ENCODE measurements at regions not wholly inside any gene's neighbourhood (a gene's known extent, or its start where the extent isn't known, plus 50 kb on each side); places are given as distances from the start of the nearest gene placed in this dataset.

GRCh38 chr2:128608921-128609880 is 290.5 kb upstream of the HS6ST1 start:
- no peak for DNase-seq (ENCODE audit: extremely low read depth in 1 of 4, low spot score in 3 of 4)
- Histone ChIP-seq H3K9me1 (ENCODE audit: control insufficient read depth, insufficient read depth, low read length) (no peaks in the 10 kb centered on the region), H2AFZ (ENCODE audit: low read depth, low read length) (no peak overlapping the region), H3K4me2 (ENCODE audit: insufficient read depth, low read length) (no peak overlapping the region), H3K9me3 (replicated peaks; ENCODE audit: control insufficient read depth, insufficient read depth, low read depth, low read length) (no peaks in the 10 kb centered on the region), H3K9ac (ENCODE audit: insufficient read depth in 1 of 2, low read depth in 2 of 2, low read length in 2 of 2) (no peak overlapping the region), H4K20me1 (replicated peaks; ENCODE audit: control insufficient read depth, insufficient read depth, low read length) (no peaks in the 10 kb centered on the region), H3K27ac (ENCODE audit: extremely low read depth, low read depth, low read length) (no peak overlapping the region), H3K27me3 (ENCODE audit: control insufficient read depth in 2 of 2, insufficient read depth in 2 of 2, low read length in 2 of 2) (peaks cover 5 to 57% of the 10 kb centered on the region in 2 experiments; a peak in 3 of 5 replicates), H3K4me1 (replicated peaks in 1 of 2; ENCODE audit: control insufficient read depth in 2 of 2, insufficient read depth in 2 of 2, low read length in 2 of 2) (peaks cover 0 to 5% of the 10 kb centered on the region in 2 experiments; a peak in 2 of 5 replicates), H3K4me3 (no peak overlapping the region), H3K36me3 (ENCODE audit: control insufficient read depth, insufficient read depth, low read length) (no peaks in the 10 kb centered on the region), H3K79me2 (ENCODE audit: control insufficient read depth, insufficient read depth, low read length) (no peaks in the 10 kb centered on the region)
- ATAC-seq = peak; percentile 49; the same call in 2 of the 3 replicates
- no peak for FAIRE-seq
- intact Hi-C loops (cut with micrococcal nuclease) (no loop called here), in situ Hi-C loops (cut with MboI) (no loop called here)
- ChIA-PET CTCF (ENCODE audit: low intra/inter-chr PET ratio) (interaction anchor here (0.7 kb wide), 1 partner anchor 287 kb away, joined by 5 read pairs; no protein-coding TSS in a partner anchor), POLR2A (interaction anchor here (0.8 kb wide), 1 partner anchor 19 kb away, joined by 4 read pairs; no protein-coding TSS in a partner anchor)
- BruUV-seq (replicated peaks) = no TSS peak
- 2% methylated on average over 18 of the region's 18 CpGs for WGBS (ENCODE audit: insufficient coverage, low coverage, missing lambda C conversion rate)
- TF ChIP-seq ZZZ3 (IDR thresholded peaks at IDR 0.05) (no peak), ZNF830 (CRISPR knock-in tag; IDR thresholded peaks at IDR 0.05) (no peak), TEAD2 (tag; IDR thresholded peaks at IDR 0.05) (no peak), FOXP1 (CRISPR knock-in tag; IDR thresholded peaks at IDR 0.05) (no peak), CC2D1A (IDR thresholded peaks at IDR 0.05) (no peak), ZNF76 (CRISPR knock-in tag; IDR thresholded peaks at IDR 0.05; ENCODE audit: borderline replicate concordance) (no peak), GABPB2 (CRISPR knock-in tag; conservative IDR thresholded peaks at IDR 0.05) (no peak), DNMT1 (IDR thresholded peaks at IDR 0.05) (no peak), ASH1L (IDR thresholded peaks at IDR 0.05; ENCODE audit: borderline replicate concordance, low read depth, partially characterized antibody) (no peak), ZNF217 (CRISPR knock-in tag; IDR thresholded peaks at IDR 0.05) (no peak), MTA3 (IDR thresholded peaks at IDR 0.05; ENCODE audit: borderline replicate concordance) (no peak), ZBTB40 (IDR thresholded peaks at IDR 0.05) (no peak), ZBTB40 (CRISPR knock-in tag; IDR thresholded peaks at IDR 0.05) (no peak), POLR2G (IDR thresholded peaks at IDR 0.05; ENCODE audit: low read depth, low read length) (no peak)
